Nephron (organoid): ENCODE measurements at regions not wholly inside any gene's neighbourhood (a gene's known extent, or its start where the extent isn't known, plus 50 kb on each side); places are given as distances from the start of the nearest gene placed in this dataset.
"Not testable (repeated sequence)": the region's sequence is repeated elsewhere in the genome, so short reads cannot be mapped to it uniquely, and the experiment has no call there.

Source experiments
- H3K27ac Mint-ChIP-seq, 3 experiments: 2 replicates each; pipeline ENCODE4 v1.8.0; 2020; ENCODE audit warnings: mixed read lengths in 3 of 3, mild to moderate bottlenecking in 2 of 3, moderate library complexity in 1 of 3
- H3K27me3 Mint-ChIP-seq: 2 replicates; pipeline ENCODE4 v1.8.0; 2021; ENCODE audit warnings: low read depth, mild to moderate bottlenecking, moderate library complexity, mixed read lengths
- H3K36me3 Mint-ChIP-seq: 2 replicates; pipeline ENCODE4 v1.8.0; 2020; ENCODE audit warnings: low read depth, mixed read lengths
- H3K4me1 Mint-ChIP-seq: 2 replicates; pipeline ENCODE4 v1.8.0; 2020; ENCODE audit warnings: mixed read lengths
- H3K4me3 Mint-ChIP-seq, 3 experiments: 2 replicates each; pipeline ENCODE4 v1.8.0; 2020; ENCODE audit warnings: mild to moderate bottlenecking in 3 of 3, mixed read lengths in 3 of 3, moderate library complexity in 2 of 3
- H3K9me3 Mint-ChIP-seq: 2 replicates; pipeline ENCODE4 v1.8.0; 2020; ENCODE audit warnings: mixed read lengths
- CTCF ChIP-seq, 3 experiments: fragments of 200-600 bp; sonication (generic); IDR thresholded peaks; one replicate each; pipeline ENCODE4 v1.5.0; 2021; ENCODE audit warnings: antibody characterized with exemption in 3 of 3; ENCODE audit not compliant: unreplicated experiment in 3 of 3

DNA sequence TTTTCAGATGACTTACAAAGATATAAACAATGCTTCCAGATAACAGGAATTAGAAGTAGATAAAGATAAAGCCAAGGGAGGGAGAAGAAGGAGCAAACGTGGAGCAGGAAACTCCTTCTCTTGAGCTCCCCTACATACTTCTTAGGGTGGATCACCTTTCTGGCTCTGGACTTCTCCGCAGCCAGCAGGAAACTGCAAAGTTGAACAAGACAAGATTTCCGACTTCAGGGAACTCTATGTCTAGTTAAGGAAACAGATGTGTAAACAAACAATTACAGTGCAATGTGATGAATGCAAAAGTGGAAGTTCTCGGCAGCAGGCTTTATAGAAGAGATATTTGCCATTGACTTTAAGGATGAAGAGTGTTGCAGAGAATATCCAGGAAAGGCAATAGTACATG is 134.0 kb upstream of the MARCKS start:
- no peaks in the 10 kb centered on the region for H3K27me3 Mint-ChIP-seq
- H3K4me3 Mint-ChIP-seq, result no peak overlapping the region
- no peaks in the 10 kb centered on the region for H3K9me3 Mint-ChIP-seq
- no peak for TF ChIP-seq CTCF (IDR thresholded peaks at IDR 0.05; ENCODE audit: unreplicated experiment in 3 of 3)
- H3K4me1 Mint-ChIP-seq, result peaks cover 8% of the 10 kb centered on the region
- H3K36me3 Mint-ChIP-seq, result no peaks in the 10 kb centered on the region
- peak overlapping the region; percentile 10 to 56 (median 31) for H3K27ac Mint-ChIP-seq

- H3K27me3 Mint-ChIP-seq, H3K9me3 Mint-ChIP-seq, H3K27ac Mint-ChIP-seq, H3K36me3 Mint-ChIP-seq, H3K4me3 Mint-ChIP-seq, H3K4me1 Mint-ChIP-seq: not testable (repeated sequence)
Observed at GRCh38 chr6:113724927-113725326, 132.2 kb upstream of the MARCKS start.

- no peak overlapping the region for H3K4me3 Mint-ChIP-seq
- no peaks in the 10 kb centered on the region for H3K27me3 Mint-ChIP-seq
- H3K9me3 Mint-ChIP-seq, result no peaks in the 10 kb centered on the region
- peak overlapping the region; percentile 83 to 96 (median 88) for H3K27ac Mint-ChIP-seq
- TF ChIP-seq CTCF (IDR thresholded peaks at IDR 0.05; ENCODE audit: unreplicated experiment in 3 of 3), result no peak
- H3K4me1 Mint-ChIP-seq, result peaks cover 45% of the 10 kb centered on the region
- H3K36me3 Mint-ChIP-seq, result no peaks in the 10 kb centered on the region
Observed at GRCh38 chr6:113731541-113731940, 125.6 kb upstream of the MARCKS start.

GRCh38 chr6:113732384-113732966 is 124.7 kb upstream of the MARCKS start:
- Mint-ChIP-seq H3K9me3 (no peaks in the 10 kb centered on the region), H3K27ac (peak overlapping the region; percentile 88 to 96 (median 95)), H3K4me3 (peak overlapping the region; percentile 39 to 63 (median 57)), H3K4me1 (peaks cover 45% of the 10 kb centered on the region), H3K36me3 (no peaks in the 10 kb centered on the region), H3K27me3 (no peaks in the 10 kb centered on the region)
- peak in 2 of 3 experiments; percentile 24 to 28 for TF ChIP-seq CTCF (IDR thresholded peaks at IDR 0.05; ENCODE audit: unreplicated experiment in 3 of 3)

DNA sequence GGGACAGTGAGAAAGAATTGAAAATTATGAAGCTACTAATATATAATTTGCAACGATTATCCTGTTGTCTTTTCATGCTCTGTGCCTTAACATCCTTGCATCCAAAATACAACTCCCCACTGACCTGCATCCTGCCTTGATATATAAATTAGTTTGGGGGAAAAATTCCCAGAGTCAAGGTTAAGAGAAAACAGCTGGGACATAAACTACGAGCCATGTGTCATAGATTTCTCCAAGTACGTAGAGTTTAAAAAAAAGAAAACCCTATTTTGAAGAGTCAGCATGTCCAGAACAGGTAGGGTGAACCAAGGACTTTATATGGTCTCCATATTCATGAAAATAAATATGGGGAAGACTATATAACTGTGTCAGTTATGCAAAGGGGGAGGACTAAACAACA is 123.8 kb upstream of the MARCKS start:
- peak overlapping the region in 2 of 3 experiments; percentile 28 to 35 for H3K4me3 Mint-ChIP-seq
- H3K27ac Mint-ChIP-seq, result peak overlapping the region; percentile 88 to 96 (median 95)
- no peaks in the 10 kb centered on the region for H3K27me3 Mint-ChIP-seq
- TF ChIP-seq CTCF (IDR thresholded peaks at IDR 0.05; ENCODE audit: unreplicated experiment in 3 of 3), result no peak
- H3K36me3 Mint-ChIP-seq, result no peaks in the 10 kb centered on the region
- H3K4me1 Mint-ChIP-seq, result peaks cover 37% of the 10 kb centered on the region
- no peaks in the 10 kb centered on the region for H3K9me3 Mint-ChIP-seq

- Mint-ChIP-seq H3K4me3 (peak overlapping the region in 1 of 3 experiments; percentile 9), H3K27me3 (no peaks in the 10 kb centered on the region), H3K9me3 (peaks cover 2% of the 10 kb centered on the region), H3K27ac (peak overlapping the region; percentile 58 to 66 (median 66)), H3K4me1 (peaks cover 42% of the 10 kb centered on the region), H3K36me3 (no peaks in the 10 kb centered on the region)
- TF ChIP-seq CTCF (IDR thresholded peaks at IDR 0.05; ENCODE audit: unreplicated experiment in 3 of 3), result no peak
Observed at GRCh38 chr6:113734982-113735381, 122.2 kb upstream of the MARCKS start.
